GM12892 (cell line): ENCODE measurements at regions not wholly inside any gene's neighbourhood (a gene's known extent, or its start where the extent isn't known, plus 50 kb on each side); places are given as distances from the start of the nearest gene placed in this dataset.

Experiments
- POLR2A ChIP-seq: IDR thresholded peaks from 2 replicates; pipeline ENCODE4 v1.6.1; 2011; ENCODE audit warnings: low read depth, low read length, control low read depth
- POLR2AphosphoS5 ChIP-seq: IDR thresholded peaks from 2 replicates; pipeline ENCODE4 v1.6.1; 2011; ENCODE audit warnings: low read depth, low read length, control low read depth

GRCh38 chr11:134705858-134706257 is 293.8 kb upstream of the B3GAT1 start:
- TF ChIP-seq POLR2A: no peak
- TF ChIP-seq POLR2AphosphoS5: no peak
